GM23338 (cell line): ENCODE measurements at regions not wholly inside any gene's neighbourhood (a gene's known extent, or its start where the extent isn't known, plus 50 kb on each side); places are given as distances from the start of the nearest gene placed in this dataset.

ENCODE experiments used
- ATAC-seq: fragments of 200-7000 bp; cut with Tn5 transposase; 3 replicates; pipeline ENCODE4 v1.9.1; 2020
- DNase-seq: peaks from one replicate; pipeline ENCODE4 v3.0.0-alpha.2; 2015; ENCODE audit warnings: low spot score
- H2AFZ ChIP-seq: fragments of 200-600 bp; sonication (generic); 2 replicates; pipeline ENCODE4 v1.8.0; 2016; ENCODE audit warnings: antibody characterized with exemption, mild to moderate bottlenecking, moderate library complexity
- H3F3A ChIP-seq: fragments of 200-600 bp; sonication (generic); replicated peaks from 2 replicates; pipeline ENCODE4 v1.8.0; 2017; ENCODE audit warnings: antibody characterized with exemption, mixed run types, low read depth
- H3K27ac ChIP-seq: fragments of 200-600 bp; sonication (generic); 2 replicates; pipeline ENCODE4 v1.6.1; 2016; ENCODE audit warnings: low read depth
- H3K27me3 ChIP-seq: fragments of 200-600 bp; sonication (generic); 2 replicates; pipeline ENCODE4 v1.8.0; 2016; ENCODE audit warnings: mild to moderate bottlenecking, mixed run types, moderate library complexity; ENCODE audit not compliant: insufficient read depth
- H3K36me3 ChIP-seq: fragments of 200-600 bp; sonication (generic); 2 replicates; pipeline ENCODE4 v1.8.0; 2016; ENCODE audit warnings: mild to moderate bottlenecking; ENCODE audit not compliant: insufficient read depth
- H3K4me1 ChIP-seq: fragments of 200-600 bp; sonication (generic); 2 replicates; pipeline ENCODE4 v1.8.0; 2016; ENCODE audit warnings: mild to moderate bottlenecking, moderate library complexity; ENCODE audit not compliant: insufficient read depth
- H3K4me2 ChIP-seq: fragments of 200-600 bp; sonication (generic); 2 replicates; pipeline ENCODE4 v1.7.1; 2017; ENCODE audit warnings: mixed run types
- H3K4me3 ChIP-seq: fragments of 200-600 bp; sonication (generic); 2 replicates; pipeline ENCODE4 v1.6.1; 2016; ENCODE audit warnings: mixed run types
- H3K79me2 ChIP-seq: fragments of 200-600 bp; sonication (generic); replicated peaks from 2 replicates; pipeline ENCODE4 v1.8.0; 2017; ENCODE audit warnings: mild to moderate bottlenecking; ENCODE audit not compliant: insufficient read depth
- H3K9me2 ChIP-seq: fragments of 200-600 bp; sonication (generic); 2 replicates; pipeline ENCODE4 v1.8.0; 2017; ENCODE audit not compliant: insufficient read depth
- H4K20me1 ChIP-seq: fragments of 200-600 bp; sonication (generic); replicated peaks from 2 replicates; pipeline ENCODE4 v1.8.0; 2017; ENCODE audit warnings: mild to moderate bottlenecking; ENCODE audit not compliant: insufficient read depth
- H3K27ac Mint-ChIP-seq: 2 replicates; pipeline ENCODE4 v1.8.0; 2020; ENCODE audit warnings: inconsistent platforms, mild to moderate bottlenecking, moderate library complexity, mixed read lengths
- H3K27me3 Mint-ChIP-seq: 3 replicates; pipeline ENCODE4 v1.8.0; 2022; ENCODE audit warnings: low read depth, mild to moderate bottlenecking, moderate library complexity, mixed read lengths, inconsistent platforms; ENCODE audit not compliant: insufficient read depth, poor library complexity
- H3K36me3 Mint-ChIP-seq: 3 replicates; pipeline ENCODE4 v1.8.0; 2021; ENCODE audit warnings: low read depth, mild to moderate bottlenecking, inconsistent platforms, moderate library complexity, mixed read lengths
- H3K4me1 Mint-ChIP-seq: 3 replicates; pipeline ENCODE4 v1.8.0; 2020; ENCODE audit warnings: mild to moderate bottlenecking, inconsistent platforms, mixed read lengths
- H3K4me3 Mint-ChIP-seq: 3 replicates; pipeline ENCODE4 v1.8.0; 2021; ENCODE audit warnings: moderate library complexity, mild to moderate bottlenecking, inconsistent platforms, mixed read lengths
- H3K9me3 Mint-ChIP-seq: 3 replicates; pipeline ENCODE4 v1.8.0; 2020; ENCODE audit warnings: moderate library complexity, mild to moderate bottlenecking, inconsistent platforms, mixed read lengths
- EZH2phosphoT487 ChIP-seq: fragments of 200-600 bp; sonication (generic); IDR thresholded peaks from one replicate; pipeline ENCODE4 v1.8.1; 2018; ENCODE audit warnings: antibody characterized with exemption; ENCODE audit not compliant: unreplicated experiment
- JUNB ChIP-seq: IDR thresholded peaks from one replicate; pipeline ENCODE4 v1.6.1; 2016; ENCODE audit warnings: antibody characterized with exemption; ENCODE audit not compliant: unreplicated experiment
- NANOG ChIP-seq: IDR thresholded peaks from 2 replicates; pipeline ENCODE4 v1.6.1; 2016; ENCODE audit warnings: antibody characterized with exemption, borderline replicate concordance
- STAT1 ChIP-seq: IDR thresholded peaks from one replicate; pipeline ENCODE4 v1.6.1; 2016; ENCODE audit warnings: antibody characterized with exemption; ENCODE audit not compliant: unreplicated experiment
- ZNF114 ChIP-seq: fragments of 250-450 bp; sonication (Bioruptor Pico); IDR thresholded peaks from 2 replicates; pipeline ENCODE4 v1.5.0; 2020; ENCODE audit warnings: mild to moderate bottlenecking, moderate library complexity
- TF ChIP-seq, protein P1 (sequence below): fragments of 250-450 bp; sonication (Bioruptor Pico); IDR thresholded peaks from 2 replicates; pipeline ENCODE4 v1.5.0; 2020; ENCODE audit warnings: mild to moderate bottlenecking, moderate library complexity

DNA sequence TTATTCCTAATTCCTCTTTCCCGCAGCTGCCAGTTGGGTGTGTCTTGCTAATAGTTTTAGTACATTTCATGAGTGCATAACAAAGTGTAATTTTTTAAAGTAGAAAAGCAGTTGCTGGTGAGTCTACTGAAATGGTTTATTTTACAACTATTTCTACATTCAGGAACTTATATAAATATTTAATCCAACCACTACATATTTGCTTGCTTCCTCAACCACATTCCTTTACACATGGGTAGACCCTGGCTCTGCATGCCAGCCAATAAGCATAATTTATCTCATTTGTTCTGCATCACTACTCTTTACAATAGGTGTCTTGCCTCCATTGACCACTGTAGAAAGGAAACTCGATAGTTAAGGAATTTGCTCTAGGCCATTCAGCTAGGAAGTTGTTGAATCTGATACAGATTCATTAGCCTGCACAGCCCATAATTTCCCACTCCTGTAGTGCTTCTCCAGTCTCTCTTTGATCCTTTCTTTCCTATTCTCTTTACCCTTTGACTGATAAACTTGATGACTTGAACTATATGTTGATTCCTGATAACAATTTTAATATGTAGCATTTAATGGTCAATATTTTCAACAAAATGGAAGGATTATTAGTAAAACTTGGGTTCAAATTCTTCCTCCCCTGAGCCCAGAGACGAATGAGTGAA, 342.5 kb upstream of the ACTBL2 start:
- Mint-ChIP-seq H3K4me1 (no peaks in the 10 kb centered on the region), H3K9me3 (peaks cover 6% of the 10 kb centered on the region; the same call in 2 of the 3 replicates), H3K4me3 (no peak overlapping the region), H3K27ac (no peak overlapping the region), H3K27me3 (no peaks in the 10 kb centered on the region), H3K36me3 (no peaks in the 10 kb centered on the region)
- TF ChIP-seq ZNF114, result no peak
- peaks cover 8% of the 10 kb centered on the region; the same call in 1 of the 2 replicates for H3K9me2 ChIP-seq
- no peak overlapping the region for H3K27ac ChIP-seq
- H3F3A ChIP-seq, result no peaks in the 10 kb centered on the region
- no peaks in the 10 kb centered on the region; the same call in 1 of the 2 replicates for H3K36me3 ChIP-seq
- H2AFZ ChIP-seq, result no peak overlapping the region
- ATAC-seq, result no peak
- no peak for DNase-seq
- H3K79me2 ChIP-seq, result no peaks in the 10 kb centered on the region
- no peak overlapping the region for H3K4me3 ChIP-seq
- H3K4me2 ChIP-seq, result no peak overlapping the region
- H3K4me1 ChIP-seq, result no peaks in the 10 kb centered on the region
- no peaks in the 10 kb centered on the region for H4K20me1 ChIP-seq
- H3K27me3 ChIP-seq, result no peaks in the 10 kb centered on the region

DNA sequence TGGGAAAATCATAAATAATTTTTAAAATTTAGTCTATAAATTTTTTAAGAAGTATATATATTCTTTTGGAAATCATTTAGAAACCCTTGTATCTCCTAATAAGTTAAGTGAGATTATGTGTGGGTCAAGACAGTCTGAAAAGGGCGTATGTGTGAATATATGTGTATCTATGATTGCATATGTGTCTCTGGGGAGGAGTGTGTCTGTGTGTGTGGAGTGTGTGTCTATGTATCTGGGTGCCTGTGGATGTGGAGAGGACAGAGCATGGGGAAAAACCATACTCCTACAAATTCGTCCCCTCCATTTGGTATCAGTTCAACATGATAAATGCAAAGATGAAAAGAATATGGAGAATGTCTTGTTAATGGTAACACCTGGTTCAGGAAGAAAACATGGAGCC, 342.0 kb upstream of the ACTBL2 start:
- H3K4me1 Mint-ChIP-seq, result no peaks in the 10 kb centered on the region
- no peaks in the 10 kb centered on the region for H3K27me3 Mint-ChIP-seq
- H3K36me3 Mint-ChIP-seq, result no peaks in the 10 kb centered on the region; the same call in 2 of the 3 replicates
- no peak for DNase-seq
- no peaks in the 10 kb centered on the region for H3K4me1 ChIP-seq
- peaks cover 9% of the 10 kb centered on the region; the same call in 2 of the 3 replicates for H3K9me3 Mint-ChIP-seq
- H3K27me3 ChIP-seq, result no peaks in the 10 kb centered on the region
- H3K4me3 Mint-ChIP-seq, result no peak overlapping the region
- no peak for ATAC-seq
- no peak overlapping the region for H3K27ac Mint-ChIP-seq
- H3K4me3 ChIP-seq, result no peak overlapping the region
- H3K27ac ChIP-seq, result no peak overlapping the region
- H3K4me2 ChIP-seq, result no peak overlapping the region
- H4K20me1 ChIP-seq, result no peaks in the 10 kb centered on the region
- no peak overlapping the region for H2AFZ ChIP-seq
- TF ChIP-seq, protein P1, sequence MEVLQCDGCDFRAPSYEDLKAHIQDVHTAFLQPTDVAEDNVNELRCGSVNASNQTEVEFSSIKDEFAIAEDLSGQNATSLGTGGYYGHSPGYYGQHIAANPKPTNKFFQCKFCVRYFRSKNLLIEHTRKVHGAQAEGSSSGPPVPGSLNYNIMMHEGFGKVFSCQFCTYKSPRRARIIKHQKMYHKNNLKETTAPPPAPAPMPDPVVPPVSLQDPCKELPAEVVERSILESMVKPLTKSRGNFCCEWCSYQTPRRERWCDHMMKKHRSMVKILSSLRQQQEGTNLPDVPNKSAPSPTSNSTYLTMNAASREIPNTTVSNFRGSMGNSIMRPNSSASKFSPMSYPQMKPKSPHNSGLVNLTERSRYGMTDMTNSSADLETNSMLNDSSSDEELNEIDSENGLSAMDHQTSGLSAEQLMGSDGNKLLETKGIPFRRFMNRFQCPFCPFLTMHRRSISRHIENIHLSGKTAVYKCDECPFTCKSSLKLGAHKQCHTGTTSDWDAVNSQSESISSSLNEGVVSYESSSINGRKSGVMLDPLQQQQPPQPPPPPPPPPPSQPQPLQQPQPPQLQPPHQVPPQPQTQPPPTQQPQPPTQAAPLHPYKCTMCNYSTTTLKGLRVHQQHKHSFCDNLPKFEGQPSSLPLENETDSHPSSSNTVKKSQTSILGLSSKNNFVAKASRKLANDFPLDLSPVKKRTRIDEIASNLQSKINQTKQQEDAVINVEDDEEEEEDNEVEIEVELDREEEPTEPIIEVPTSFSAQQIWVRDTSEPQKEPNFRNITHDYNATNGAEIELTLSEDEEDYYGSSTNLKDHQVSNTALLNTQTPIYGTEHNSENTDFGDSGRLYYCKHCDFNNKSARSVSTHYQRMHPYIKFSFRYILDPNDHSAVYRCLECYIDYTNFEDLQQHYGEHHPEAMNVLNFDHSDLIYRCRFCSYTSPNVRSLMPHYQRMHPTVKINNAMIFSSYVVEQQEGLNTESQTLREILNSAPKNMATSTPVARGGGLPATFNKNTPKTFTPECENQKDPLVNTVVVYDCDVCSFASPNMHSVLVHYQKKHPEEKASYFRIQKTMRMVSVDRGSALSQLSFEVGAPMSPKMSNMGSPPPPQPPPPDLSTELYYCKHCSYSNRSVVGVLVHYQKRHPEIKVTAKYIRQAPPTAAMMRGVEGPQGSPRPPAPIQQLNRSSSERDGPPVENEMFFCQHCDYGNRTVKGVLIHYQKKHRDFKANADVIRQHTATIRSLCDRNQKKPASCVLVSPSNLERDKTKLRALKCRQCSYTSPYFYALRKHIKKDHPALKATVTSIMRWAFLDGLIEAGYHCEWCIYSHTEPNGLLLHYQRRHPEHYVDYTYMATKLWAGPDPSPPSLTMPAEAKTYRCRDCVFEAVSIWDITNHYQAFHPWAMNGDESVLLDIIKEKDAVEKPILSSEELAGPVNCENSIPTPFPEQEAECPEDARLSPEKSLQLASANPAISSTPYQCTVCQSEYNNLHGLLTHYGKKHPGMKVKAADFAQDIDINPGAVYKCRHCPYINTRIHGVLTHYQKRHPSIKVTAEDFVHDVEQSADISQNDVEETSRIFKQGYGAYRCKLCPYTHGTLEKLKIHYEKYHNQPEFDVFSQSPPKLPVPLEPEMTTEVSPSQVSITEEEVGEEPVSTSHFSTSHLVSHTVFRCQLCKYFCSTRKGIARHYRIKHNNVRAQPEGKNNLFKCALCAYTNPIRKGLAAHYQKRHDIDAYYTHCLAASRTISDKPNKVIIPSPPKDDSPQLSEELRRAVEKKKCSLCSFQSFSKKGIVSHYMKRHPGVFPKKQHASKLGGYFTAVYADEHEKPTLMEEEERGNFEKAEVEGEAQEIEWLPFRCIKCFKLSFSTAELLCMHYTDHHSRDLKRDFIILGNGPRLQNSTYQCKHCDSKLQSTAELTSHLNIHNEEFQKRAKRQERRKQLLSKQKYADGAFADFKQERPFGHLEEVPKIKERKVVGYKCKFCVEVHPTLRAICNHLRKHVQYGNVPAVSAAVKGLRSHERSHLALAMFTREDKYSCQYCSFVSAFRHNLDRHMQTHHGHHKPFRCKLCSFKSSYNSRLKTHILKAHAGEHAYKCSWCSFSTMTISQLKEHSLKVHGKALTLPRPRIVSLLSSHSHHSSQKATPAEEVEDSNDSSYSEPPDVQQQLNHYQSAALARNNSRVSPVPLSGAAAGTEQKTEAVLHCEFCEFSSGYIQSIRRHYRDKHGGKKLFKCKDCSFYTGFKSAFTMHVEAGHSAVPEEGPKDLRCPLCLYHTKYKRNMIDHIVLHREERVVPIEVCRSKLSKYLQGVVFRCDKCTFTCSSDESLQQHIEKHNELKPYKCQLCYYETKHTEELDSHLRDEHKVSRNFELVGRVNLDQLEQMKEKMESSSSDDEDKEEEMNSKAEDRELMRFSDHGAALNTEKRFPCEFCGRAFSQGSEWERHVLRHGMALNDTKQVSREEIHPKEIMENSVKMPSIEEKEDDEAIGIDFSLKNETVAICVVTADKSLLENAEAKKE (CRISPR knock-in tag), result no peak
- TF ChIP-seq EZH2phosphoT487, result no peak
- no peak for TF ChIP-seq STAT1
- TF ChIP-seq NANOG, result no peak
- no peak for TF ChIP-seq JUNB
- H3K9me2 ChIP-seq, result peaks cover 8% of the 10 kb centered on the region; the same call in 1 of the 2 replicates
- H3K36me3 ChIP-seq, result no peaks in the 10 kb centered on the region; the same call in 1 of the 2 replicates
- H3K79me2 ChIP-seq, result no peaks in the 10 kb centered on the region
- H3F3A ChIP-seq, result no peaks in the 10 kb centered on the region
